Astrocyte (in vitro differentiated cells and primary cell): ENCODE measurements at regions not wholly inside any gene's neighbourhood (a gene's known extent, or its start where the extent isn't known, plus 50 kb on each side); places are given as distances from the start of the nearest gene placed in this dataset.

Experiments
- DNase-seq: peaks from one replicate; pipeline ENCODE4 v3.0.0-alpha.2; 2010; ENCODE audit warnings: low read depth
- FAIRE-seq: peaks from 2 replicates; lab custom pipeline; 2011; peaks lifted over from hg19 to GRCh38; lab: Jason Lieb, UNC
- H2AFZ ChIP-seq: 2 replicates; pipeline ENCODE4 v1.6.0; 2012; ENCODE audit warnings: low read depth, low read length, inconsistent platforms
- H3K27ac ChIP-seq: 2 replicates; pipeline ENCODE4 v1.5.1; 2011; ENCODE audit warnings: low read depth, low read length, inconsistent platforms
- H3K27me3 ChIP-seq: 2 replicates; pipeline ENCODE4 v1.6.0; 2011; ENCODE audit warnings: low read length, inconsistent platforms; ENCODE audit not compliant: insufficient read depth
- H3K36me3 ChIP-seq: 2 replicates; pipeline ENCODE4 v1.5.1; 2011; ENCODE audit warnings: low read length, inconsistent platforms; ENCODE audit not compliant: insufficient read depth
- H3K4me1 ChIP-seq: 2 replicates; pipeline ENCODE4 v1.5.1; 2011; ENCODE audit warnings: low read length, inconsistent platforms; ENCODE audit not compliant: insufficient read depth
- H3K4me2 ChIP-seq: 2 replicates; pipeline ENCODE4 v1.6.0; 2012; ENCODE audit warnings: low read length, inconsistent platforms
- H3K4me3 ChIP-seq: 2 replicates; pipeline ENCODE4 v1.5.1; 2011; ENCODE audit warnings: low read depth, mild to moderate bottlenecking, low read length, inconsistent platforms; ENCODE audit not compliant: insufficient read depth
- H3K79me2 ChIP-seq: 2 replicates; pipeline ENCODE4 v1.6.0; 2012; ENCODE audit warnings: mild to moderate bottlenecking, low read length, inconsistent platforms; ENCODE audit not compliant: insufficient read depth
- H3K9ac ChIP-seq: 2 replicates; pipeline ENCODE4 v1.6.0; 2012; ENCODE audit warnings: mild to moderate bottlenecking, low read length, inconsistent platforms
- H3K9me3 ChIP-seq: 2 replicates; pipeline ENCODE4 v1.5.1; 2012; ENCODE audit warnings: low read depth, mild to moderate bottlenecking, low read length, inconsistent platforms; ENCODE audit not compliant: insufficient read depth
- H4K20me1 ChIP-seq: 2 replicates; pipeline ENCODE4 v1.6.0; 2012; ENCODE audit warnings: low read length, inconsistent platforms; ENCODE audit not compliant: insufficient read depth
- H3K27ac Mint-ChIP-seq: one replicate; pipeline ENCODE4 v1.8.0; 2021; ENCODE audit warnings: mild to moderate bottlenecking, mixed read lengths; ENCODE audit not compliant: unreplicated experiment
- H3K27me3 Mint-ChIP-seq: one replicate; pipeline ENCODE4 v1.8.0; 2021; ENCODE audit warnings: low read depth, mixed read lengths; ENCODE audit not compliant: unreplicated experiment
- H3K36me3 Mint-ChIP-seq: one replicate; pipeline ENCODE4 v1.8.0; 2021; ENCODE audit warnings: low read depth, mixed read lengths; ENCODE audit not compliant: unreplicated experiment
- H3K4me1 Mint-ChIP-seq: one replicate; pipeline ENCODE4 v1.8.0; 2021; ENCODE audit warnings: low read depth, mixed read lengths; ENCODE audit not compliant: unreplicated experiment
- H3K4me3 Mint-ChIP-seq: one replicate; pipeline ENCODE4 v1.8.0; 2021; ENCODE audit warnings: mild to moderate bottlenecking, moderate library complexity, mixed read lengths; ENCODE audit not compliant: unreplicated experiment
- H3K9me3 Mint-ChIP-seq: one replicate; pipeline ENCODE4 v1.8.0; 2021; ENCODE audit warnings: mild to moderate bottlenecking, mixed read lengths; ENCODE audit not compliant: unreplicated experiment
- CTCF ChIP-seq: IDR thresholded peaks from 2 replicates; pipeline ENCODE4 v1.5.1; 2011; ENCODE audit warnings: low read depth, mild to moderate bottlenecking, inconsistent platforms, low read length, moderate library complexity; ENCODE audit not compliant: insufficient read depth
- EZH2 ChIP-seq: IDR thresholded peaks from 2 replicates; pipeline ENCODE4 v1.6.1; 2012; ENCODE audit warnings: mild to moderate bottlenecking, low read length, inconsistent platforms; ENCODE audit not compliant: insufficient read depth

DNA sequence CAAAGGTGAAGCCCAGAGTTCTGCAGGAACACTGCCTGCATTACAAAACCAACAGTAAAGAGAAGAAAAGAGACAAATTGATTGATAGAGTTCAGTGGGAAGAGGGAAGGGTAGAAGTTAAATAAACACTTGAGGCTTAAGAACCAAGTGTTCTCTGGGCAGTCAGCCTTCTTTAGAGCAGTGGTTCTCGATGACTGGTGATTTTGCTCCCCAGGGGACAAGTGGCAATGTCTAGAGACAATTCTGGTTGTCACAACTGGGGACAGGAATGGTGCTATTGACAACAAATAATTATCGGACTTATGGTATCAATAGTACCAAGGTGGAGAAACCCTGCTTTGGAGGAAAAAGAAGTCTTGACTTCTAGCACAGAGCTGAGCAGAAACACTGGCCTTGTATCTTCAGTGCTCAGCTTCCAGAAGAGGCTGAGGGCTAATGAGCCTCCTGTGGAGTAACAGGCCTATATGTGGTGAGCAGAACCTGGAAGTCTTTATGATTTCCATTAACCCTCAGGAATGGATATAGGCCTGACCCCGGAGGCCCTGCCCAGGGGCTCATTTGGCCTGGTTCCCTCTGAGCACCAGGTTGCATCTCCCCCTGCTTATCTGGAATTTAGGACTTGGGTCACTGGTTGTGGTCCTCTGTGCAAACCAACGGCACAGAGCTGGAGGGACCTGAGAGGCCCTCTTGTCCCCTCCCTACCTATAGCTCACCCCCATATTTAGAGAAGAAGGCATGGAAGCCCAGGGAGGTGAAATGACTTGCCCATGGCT, 204.6 kb upstream of the PWP1 start:
- Histone ChIP-seq H3K36me3 (no peaks in the 10 kb centered on the region), H2AFZ (no peak overlapping the region), H4K20me1 (peaks cover 4% of the 10 kb centered on the region), H3K27ac (no peak overlapping the region), H3K9me3 (no peaks in the 10 kb centered on the region), H3K4me3 (no peak overlapping the region), H3K4me1 (no peaks in the 10 kb centered on the region), H3K79me2 (no peaks in the 10 kb centered on the region), H3K4me2 (no peak overlapping the region), H3K9ac (no peak overlapping the region), H3K27me3 (peaks cover 2% of the 10 kb centered on the region)
- TF ChIP-seq EZH2 (no peak), CTCF (no peak)
- no peak overlapping the region for H3K27ac Mint-ChIP-seq
- no peak overlapping the region for H3K4me3 Mint-ChIP-seq
- H3K4me1 Mint-ChIP-seq, result no peaks in the 10 kb centered on the region
- FAIRE-seq (no peak), DNase-seq (no peak)
- peaks cover 14% of the 10 kb centered on the region for H3K27me3 Mint-ChIP-seq
- H3K36me3 Mint-ChIP-seq, result no peaks in the 10 kb centered on the region
- H3K9me3 Mint-ChIP-seq, result peaks cover 1% of the 10 kb centered on the region

- no peak for FAIRE-seq
- H3K36me3 Mint-ChIP-seq, result no peaks in the 10 kb centered on the region
- TF ChIP-seq EZH2 (no peak), CTCF (no peak)
Measured at GRCh38 chr12:107484230-107484629, 201.4 kb upstream of the PWP1 start.

GRCh38 chr12:107484941-107485340, 200.7 kb upstream of the PWP1 start:
- Mint-ChIP-seq H3K9me3 (peaks cover 1% of the 10 kb centered on the region), H3K27me3 (peaks cover 14% of the 10 kb centered on the region), H3K4me1 (no peaks in the 10 kb centered on the region), H3K4me3 (no peak overlapping the region), H3K27ac (no peak overlapping the region), H3K36me3 (no peaks in the 10 kb centered on the region)
- Histone ChIP-seq H3K27ac (no peak overlapping the region), H3K9ac (no peak overlapping the region), H2AFZ (no peak overlapping the region), H4K20me1 (peaks cover 4% of the 10 kb centered on the region), H3K36me3 (no peaks in the 10 kb centered on the region), H3K27me3 (peaks cover 2% of the 10 kb centered on the region), H3K9me3 (no peaks in the 10 kb centered on the region), H3K4me2 (no peak overlapping the region), H3K4me1 (no peaks in the 10 kb centered on the region), H3K4me3 (no peak overlapping the region), H3K79me2 (no peaks in the 10 kb centered on the region)
- FAIRE-seq, result no peak
- TF ChIP-seq EZH2 (no peak), CTCF (no peak)
- DNase-seq, result no peak

More at GRCh38 chr12:107484230-107484629, 201.4 kb upstream of the PWP1 start:
- DNase-seq, result no peak
- Histone ChIP-seq H3K9ac (no peak overlapping the region), H2AFZ (no peak overlapping the region), H4K20me1 (peaks cover 4% of the 10 kb centered on the region), H3K79me2 (no peaks in the 10 kb centered on the region), H3K27ac (no peak overlapping the region), H3K4me2 (no peak overlapping the region), H3K36me3 (no peaks in the 10 kb centered on the region), H3K4me3 (no peak overlapping the region), H3K9me3 (no peaks in the 10 kb centered on the region), H3K27me3 (peaks cover 2% of the 10 kb centered on the region), H3K4me1 (no peaks in the 10 kb centered on the region)
- no peak overlapping the region for H3K27ac Mint-ChIP-seq
- no peaks in the 10 kb centered on the region for H3K4me1 Mint-ChIP-seq
- peaks cover 14% of the 10 kb centered on the region for H3K27me3 Mint-ChIP-seq
- H3K4me3 Mint-ChIP-seq, result no peak overlapping the region
- H3K9me3 Mint-ChIP-seq, result peaks cover 1% of the 10 kb centered on the region
